ENCODE measurements at regions not wholly inside any gene's neighbourhood (a gene's known extent, or its start where the extent isn't known, plus 50 kb on each side); places are given as distances from the start of the nearest gene placed in this dataset.
"Not testable (repeated sequence)": the region's sequence is repeated elsewhere in the genome, so short reads cannot be mapped to it uniquely, and the experiment has no call there.

DNA sequence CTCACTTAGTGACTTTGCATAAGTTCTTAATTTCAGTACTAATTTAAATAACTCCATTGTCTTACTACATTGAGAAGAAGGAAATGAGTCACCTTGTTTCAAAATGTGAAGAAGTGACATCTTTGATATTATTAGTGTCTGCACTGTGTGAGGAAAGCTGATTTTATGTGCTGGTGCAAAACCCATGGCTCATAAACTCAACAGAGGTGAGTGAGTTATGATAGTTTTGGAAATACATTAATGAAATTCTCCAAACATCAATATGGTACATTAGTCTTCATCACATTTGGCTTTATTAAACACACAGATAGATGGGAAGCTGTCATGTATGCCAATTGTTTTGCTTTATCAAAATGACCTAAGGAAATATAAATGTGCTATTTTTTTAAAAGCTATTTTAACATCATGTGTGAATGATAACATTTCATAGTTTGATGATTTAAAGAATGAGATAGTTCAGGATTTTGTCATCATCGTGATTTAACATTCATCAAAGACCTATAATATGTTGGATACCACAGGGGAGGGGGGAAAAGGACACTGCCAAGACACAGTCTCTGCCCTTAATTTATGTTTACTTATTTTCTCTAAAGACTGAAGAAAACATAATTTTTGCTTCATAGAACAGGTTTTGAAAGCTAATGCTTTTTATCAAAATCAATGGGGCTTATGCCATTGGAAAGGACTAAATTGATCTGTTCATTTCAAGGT, 902.3 kb upstream of the SLITRK1 start:
- intact Hi-C loops (cut with micrococcal nuclease), result no loop called here
- ChIA-PET CTCF (no interaction called here), POLR2A (no interaction called here)
- Mint-ChIP-seq H3K36me3 (no peaks in the 10 kb centered on the region), H3K9me3 (peaks cover 6% of the 10 kb centered on the region), H3K27ac (no peak overlapping the region), H3K27me3 (no peaks in the 10 kb centered on the region), H3K4me3 (no peak overlapping the region), H3K4me1 (ENCODE audit: low read depth) (no peaks in the 10 kb centered on the region)
- no peak for DNase-seq

DNA sequence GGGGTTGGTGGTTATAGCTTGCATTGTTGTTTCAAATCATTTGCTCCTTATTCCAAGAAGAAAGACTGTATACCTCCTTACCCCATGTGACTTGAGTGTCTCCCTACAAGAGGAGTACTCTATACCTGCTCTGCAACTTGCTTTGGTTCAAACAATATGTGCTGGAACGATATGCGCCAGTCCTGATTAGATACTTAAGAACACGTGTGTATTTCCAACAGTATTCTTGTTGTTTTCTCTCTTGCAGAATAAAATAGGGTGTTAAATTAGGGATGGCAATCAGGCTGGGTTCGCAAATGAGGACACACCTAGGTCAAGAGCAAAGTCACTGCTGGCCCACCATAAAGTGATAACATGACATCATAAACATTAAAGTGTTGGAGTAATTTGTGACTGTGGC, 895.0 kb upstream of the SLITRK1 start:
- Mint-ChIP-seq H3K9me3 (no peaks in the 10 kb centered on the region), H3K27me3 (no peaks in the 10 kb centered on the region), H3K27ac (no peak overlapping the region), H3K4me3 (no peak overlapping the region), H3K4me1 (ENCODE audit: low read depth) (no peaks in the 10 kb centered on the region), H3K36me3 (no peaks in the 10 kb centered on the region)
- DNase-seq, result no peak
- CTCF ChIA-PET, result no interaction called here
- intact Hi-C loops (cut with micrococcal nuclease), result no loop called here
- POLR2A ChIA-PET, result no interaction called here

DNA sequence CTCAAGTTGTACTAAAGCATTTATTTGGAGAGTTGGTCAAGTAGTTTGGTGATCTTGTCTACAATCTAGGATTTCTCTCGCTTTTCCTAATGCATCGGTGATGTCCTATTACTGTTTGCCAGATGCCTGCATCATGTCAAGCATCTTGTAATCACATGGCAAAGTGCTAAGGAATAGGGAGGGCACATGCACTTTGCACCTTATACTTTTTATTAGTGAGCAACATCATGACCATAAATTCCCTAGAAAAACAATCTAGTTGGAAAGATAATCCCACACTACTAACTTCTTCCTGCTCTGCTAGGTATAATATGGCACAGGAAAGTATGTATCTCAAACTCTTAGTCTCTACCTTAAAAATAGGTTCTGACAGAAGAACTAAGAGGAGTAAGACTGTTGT, 894.3 kb upstream of the SLITRK1 start:
- DNase-seq, result no peak
- intact Hi-C loops (cut with micrococcal nuclease), result no loop called here
- H3K36me3 Mint-ChIP-seq, result no peaks in the 10 kb centered on the region
- CTCF ChIA-PET, result no interaction called here
- H3K27ac Mint-ChIP-seq, result no peak overlapping the region
- H3K27me3 Mint-ChIP-seq, result no peaks in the 10 kb centered on the region
- H3K4me1 Mint-ChIP-seq (ENCODE audit: low read depth), result no peaks in the 10 kb centered on the region
- H3K4me3 Mint-ChIP-seq, result no peak overlapping the region
- no peaks in the 10 kb centered on the region for H3K9me3 Mint-ChIP-seq
- POLR2A ChIA-PET, result no interaction called here

DNA sequence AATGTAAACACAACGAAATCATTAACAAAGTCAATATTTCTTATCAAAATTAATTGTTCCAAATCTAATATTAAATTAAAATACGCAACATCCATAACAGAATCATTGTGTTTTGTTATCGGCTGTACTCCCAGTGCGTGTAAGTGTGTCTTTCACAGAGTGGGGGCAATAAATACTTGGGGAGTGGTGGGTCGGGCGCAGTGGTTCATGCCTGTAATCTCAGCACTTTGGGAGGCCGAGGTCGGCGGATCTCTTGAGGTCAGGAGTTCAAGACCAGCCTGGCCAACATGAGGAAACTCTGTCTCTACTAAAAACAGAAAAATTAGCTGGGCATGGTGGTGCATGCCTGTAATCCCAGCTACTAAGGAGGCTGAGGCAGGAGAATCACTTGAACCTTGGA, 893.6 kb upstream of the SLITRK1 start:
- POLR2A ChIA-PET; CTCF ChIA-PET; H3K4me3 Mint-ChIP-seq; H3K4me1 Mint-ChIP-seq (ENCODE audit: low read depth); DNase-seq; H3K9me3 Mint-ChIP-seq; H3K36me3 Mint-ChIP-seq; H3K27ac Mint-ChIP-seq; H3K27me3 Mint-ChIP-seq; intact Hi-C loops (cut with micrococcal nuclease): not testable (repeated sequence)

DNA sequence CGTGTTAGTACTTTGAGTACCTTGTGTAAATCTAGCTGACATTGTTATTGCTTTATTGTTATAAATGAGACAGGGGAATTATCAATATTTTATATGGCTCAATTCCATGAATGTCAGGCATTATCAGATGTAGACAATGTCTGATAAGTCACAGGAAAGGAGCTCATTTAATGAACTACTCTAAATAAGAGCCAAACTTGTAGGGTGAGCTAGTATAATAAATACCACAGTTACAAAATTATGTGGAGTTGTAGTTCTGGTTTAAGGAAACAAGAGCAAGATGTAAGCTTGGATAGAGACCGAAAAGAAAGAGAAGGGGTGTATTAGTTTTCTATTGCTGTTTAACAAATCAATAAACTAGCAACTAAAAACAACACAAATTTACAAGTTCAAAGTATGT, 891.8 kb upstream of the SLITRK1 start:
- intact Hi-C loops (cut with micrococcal nuclease), result no loop called here
- Mint-ChIP-seq H3K4me1 (ENCODE audit: low read depth) (no peaks in the 10 kb centered on the region), H3K27me3 (no peaks in the 10 kb centered on the region), H3K4me3 (no peak overlapping the region), H3K36me3 (no peaks in the 10 kb centered on the region), H3K9me3 (no peaks in the 10 kb centered on the region), H3K27ac (no peak overlapping the region)
- ChIA-PET CTCF (no interaction called here), POLR2A (no interaction called here)
- no peak for DNase-seq

DNA sequence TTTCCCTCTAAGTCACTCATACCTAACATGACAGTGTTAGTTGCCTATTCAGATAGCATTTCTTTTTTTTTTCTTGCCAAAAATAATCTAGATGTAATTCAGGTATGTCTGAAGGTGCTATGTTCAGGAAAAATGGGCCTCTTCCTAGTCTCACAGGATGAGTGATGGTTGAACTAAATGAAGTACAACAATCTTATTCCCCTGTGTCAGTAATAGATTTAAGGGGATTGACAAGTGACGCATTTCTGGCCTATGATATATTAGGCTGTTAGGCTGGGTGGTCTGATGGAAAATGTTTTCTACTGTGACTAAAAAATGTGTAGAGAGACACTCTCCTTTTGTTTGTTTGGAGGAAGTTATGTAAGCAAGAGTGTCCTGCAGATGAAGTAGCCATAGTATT, 878.7 kb upstream of the SLITRK1 start:
- Mint-ChIP-seq H3K9me3 (peaks cover 3% of the 10 kb centered on the region), H3K36me3 (no peaks in the 10 kb centered on the region), H3K27ac (no peak overlapping the region), H3K4me1 (ENCODE audit: low read depth) (no peaks in the 10 kb centered on the region), H3K27me3 (no peaks in the 10 kb centered on the region), H3K4me3 (no peak overlapping the region)
- POLR2A ChIA-PET, result no interaction called here
- CTCF ChIA-PET, result no interaction called here
- intact Hi-C loops (cut with micrococcal nuclease), result no loop called here
- DNase-seq, result no peak

DNA sequence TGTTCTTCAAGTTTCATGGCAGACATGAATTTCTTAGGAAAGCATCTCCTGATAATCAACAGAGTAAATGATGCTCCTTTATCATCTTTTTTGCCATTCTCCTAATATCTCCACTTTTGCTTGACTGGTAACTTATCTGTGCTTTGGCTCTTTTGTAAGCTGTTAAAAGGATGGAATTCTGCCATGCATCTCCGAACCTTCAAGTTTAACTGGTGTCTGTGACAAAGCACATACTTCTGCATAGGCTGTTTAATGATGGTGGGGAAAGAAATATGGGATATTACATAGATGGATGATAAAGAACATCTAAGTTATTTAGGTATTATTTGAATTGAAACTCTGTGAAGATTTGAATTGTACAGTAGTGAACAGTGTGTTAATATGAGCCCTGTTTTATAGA, 866.9 kb upstream of the SLITRK1 start:
- peaks cover 2% of the 10 kb centered on the region for H3K9me3 Mint-ChIP-seq
- ChIA-PET CTCF (no interaction called here), POLR2A (no interaction called here)
- no peaks in the 10 kb centered on the region for H3K4me1 Mint-ChIP-seq (ENCODE audit: low read depth)
- H3K27me3 Mint-ChIP-seq, result no peaks in the 10 kb centered on the region
- intact Hi-C loops (cut with micrococcal nuclease), result no loop called here
- no peak overlapping the region for H3K27ac Mint-ChIP-seq
- DNase-seq, result no peak
- no peak overlapping the region for H3K4me3 Mint-ChIP-seq
- H3K36me3 Mint-ChIP-seq, result no peaks in the 10 kb centered on the region

DNA sequence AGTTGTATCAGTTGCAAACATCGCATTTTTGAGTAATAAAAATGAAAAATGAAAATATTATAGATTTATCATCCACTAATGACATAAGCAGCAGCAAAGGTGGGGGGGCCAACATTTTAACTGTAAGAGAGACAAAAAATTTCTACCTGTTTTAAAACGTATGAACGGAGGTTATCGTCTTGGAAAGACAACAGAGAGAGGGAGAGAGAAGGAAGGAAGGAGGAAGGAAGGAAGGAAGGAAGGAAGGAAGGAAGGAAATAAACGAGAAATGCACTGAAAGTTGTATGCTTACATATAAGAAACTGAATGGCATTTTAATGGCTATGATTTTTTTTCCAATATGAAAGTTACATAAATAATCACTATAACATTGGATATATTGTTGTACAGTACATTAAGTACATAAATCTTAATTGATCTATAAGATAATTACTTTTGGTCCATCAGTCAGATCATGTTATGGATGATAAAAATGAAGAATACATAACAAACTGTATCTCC, 862.8 kb upstream of the SLITRK1 start:
- H3K27me3 Mint-ChIP-seq, result no peaks in the 10 kb centered on the region
- no peak for DNase-seq
- no peaks in the 10 kb centered on the region for H3K36me3 Mint-ChIP-seq
- H3K27ac Mint-ChIP-seq, result no peak overlapping the region
- CTCF ChIA-PET, result no interaction called here
- H3K9me3 Mint-ChIP-seq, result peaks cover 2% of the 10 kb centered on the region
- no peak overlapping the region for H3K4me3 Mint-ChIP-seq
- POLR2A ChIA-PET, result no interaction called here
- intact Hi-C loops (cut with micrococcal nuclease), result no loop called here
- no peaks in the 10 kb centered on the region for H3K4me1 Mint-ChIP-seq (ENCODE audit: low read depth)

DNA sequence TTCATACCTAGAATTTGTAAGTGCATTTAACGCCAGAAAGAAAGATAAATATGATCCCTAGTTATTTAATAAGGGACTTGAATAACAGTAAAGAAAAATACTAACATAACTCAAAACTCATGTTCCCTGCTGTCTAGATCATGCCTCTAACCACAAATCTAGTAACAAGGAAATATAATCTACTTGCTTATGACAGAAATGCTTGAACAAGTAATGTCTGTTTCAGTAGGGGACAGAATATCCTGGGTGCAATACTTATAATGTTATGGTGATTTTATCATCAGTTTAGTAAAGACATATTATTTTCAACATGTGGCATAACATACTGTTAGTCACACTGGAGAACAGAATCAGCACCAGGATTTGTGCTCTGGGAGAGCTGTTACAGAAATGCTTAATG, 861.9 kb upstream of the SLITRK1 start:
- Mint-ChIP-seq H3K36me3 (no peaks in the 10 kb centered on the region), H3K27ac (no peak overlapping the region), H3K4me3 (no peak overlapping the region), H3K9me3 (peaks cover 2% of the 10 kb centered on the region), H3K27me3 (no peaks in the 10 kb centered on the region), H3K4me1 (ENCODE audit: low read depth) (no peaks in the 10 kb centered on the region)
- POLR2A ChIA-PET, result no interaction called here
- DNase-seq, result no peak
- CTCF ChIA-PET, result no interaction called here
- intact Hi-C loops (cut with micrococcal nuclease), result no loop called here

DNA sequence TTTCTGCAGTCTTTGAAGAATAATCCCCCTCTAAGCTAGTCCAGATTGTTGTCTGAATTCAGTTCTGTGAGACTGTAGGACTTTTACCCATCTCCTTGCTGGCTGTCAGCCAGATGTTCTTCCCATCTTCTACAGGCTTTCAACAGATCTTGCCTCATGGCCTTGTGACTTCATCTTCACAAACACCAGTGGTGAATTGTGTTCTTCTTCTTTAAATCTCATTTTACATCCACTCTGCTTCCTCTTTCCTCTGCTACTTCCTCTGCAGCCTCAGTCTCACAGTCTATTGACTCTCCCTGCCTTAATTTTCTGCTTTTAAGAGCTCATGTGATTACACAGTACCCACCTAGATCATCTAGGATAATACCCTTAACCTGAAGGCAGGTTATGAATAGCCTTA, 859.0 kb upstream of the SLITRK1 start:
- no peak overlapping the region for H3K27ac Mint-ChIP-seq
- H3K4me1 Mint-ChIP-seq (ENCODE audit: low read depth), result no peaks in the 10 kb centered on the region
- no peaks in the 10 kb centered on the region for H3K27me3 Mint-ChIP-seq
- intact Hi-C loops (cut with micrococcal nuclease), result no loop called here
- ChIA-PET CTCF (no interaction called here), POLR2A (no interaction called here)
- H3K36me3 Mint-ChIP-seq, result no peaks in the 10 kb centered on the region
- H3K4me3 Mint-ChIP-seq, result no peak overlapping the region
- H3K9me3 Mint-ChIP-seq, result no peaks in the 10 kb centered on the region
- no peak for DNase-seq

DNA sequence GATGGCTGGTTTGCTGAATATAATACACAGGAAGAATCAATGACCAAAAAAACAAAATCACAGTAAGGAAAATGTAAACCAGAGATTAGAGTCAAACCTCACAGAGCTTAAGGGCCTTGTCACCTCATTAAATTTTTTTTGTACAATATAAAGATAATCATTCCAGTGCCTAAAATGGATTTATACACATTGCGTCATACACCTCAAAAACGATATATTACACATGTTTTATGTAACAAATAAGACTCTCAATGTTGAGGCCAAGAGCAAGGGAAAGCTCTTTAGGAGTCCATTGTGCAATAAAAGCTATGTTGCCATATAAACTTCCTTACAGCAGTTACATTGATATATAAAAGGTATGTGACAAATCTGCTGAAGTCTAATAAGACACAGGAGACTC, 856.7 kb upstream of the SLITRK1 start:
- Mint-ChIP-seq H3K27ac (no peak overlapping the region), H3K36me3 (no peaks in the 10 kb centered on the region), H3K27me3 (no peaks in the 10 kb centered on the region), H3K4me3 (no peak overlapping the region), H3K9me3 (no peaks in the 10 kb centered on the region), H3K4me1 (ENCODE audit: low read depth) (no peaks in the 10 kb centered on the region)
- intact Hi-C loops (cut with micrococcal nuclease), result no loop called here
- no peak for DNase-seq
- ChIA-PET CTCF (no interaction called here), POLR2A (no interaction called here)

DNA sequence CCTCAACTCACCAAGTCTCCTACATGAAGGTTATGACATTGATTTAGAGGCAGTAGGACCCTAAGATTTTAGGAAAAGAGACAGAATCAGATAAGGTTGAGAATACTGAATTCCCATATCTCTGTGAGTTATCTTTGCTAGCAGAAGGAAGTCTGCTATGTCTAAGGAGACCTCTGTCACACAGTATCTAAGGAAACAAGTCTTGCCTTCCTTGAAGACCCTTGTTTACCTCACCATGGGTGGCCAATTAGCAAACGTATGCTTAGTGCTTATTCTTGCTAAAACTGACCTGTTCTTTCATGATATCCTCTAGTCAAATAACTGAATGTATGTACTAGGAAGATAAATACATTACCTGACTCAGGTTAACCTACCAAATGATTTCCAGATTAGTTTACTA, 855.4 kb upstream of the SLITRK1 start:
- no peaks in the 10 kb centered on the region for H3K27me3 Mint-ChIP-seq
- no peak overlapping the region for H3K27ac Mint-ChIP-seq
- H3K4me1 Mint-ChIP-seq (ENCODE audit: low read depth), result no peaks in the 10 kb centered on the region

DNA sequence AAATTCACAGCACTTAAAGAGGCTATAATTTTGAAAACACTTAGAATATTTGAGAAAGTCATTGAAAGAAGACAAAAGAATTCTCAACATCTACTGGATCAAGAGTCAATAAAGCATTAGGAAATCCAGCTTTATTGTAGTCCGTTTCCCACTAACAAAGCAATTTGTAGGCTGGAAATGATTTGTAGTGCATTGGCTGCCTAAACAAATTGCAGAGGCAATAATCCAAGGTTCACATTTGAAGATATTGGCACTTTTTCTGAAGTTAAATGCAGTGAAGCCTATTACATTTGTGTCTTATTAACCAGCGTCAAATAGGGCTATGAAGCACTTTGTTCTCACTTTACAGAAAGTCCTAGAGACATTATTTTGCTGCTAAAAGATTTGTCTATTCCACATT, 848.1 kb upstream of the SLITRK1 start:
- CTCF ChIA-PET, result no interaction called here
- POLR2A ChIA-PET, result no interaction called here
- Mint-ChIP-seq H3K4me3 (no peak overlapping the region), H3K27ac (no peak overlapping the region), H3K36me3 (no peaks in the 10 kb centered on the region), H3K4me1 (ENCODE audit: low read depth) (no peaks in the 10 kb centered on the region), H3K27me3 (no peaks in the 10 kb centered on the region), H3K9me3 (no peaks in the 10 kb centered on the region)
- intact Hi-C loops (cut with micrococcal nuclease), result no loop called here
- no peak for DNase-seq

More for the DNA sequence above, 855.4 kb upstream of the SLITRK1 start:
- ChIA-PET POLR2A (no interaction called here), CTCF (no interaction called here)
- intact Hi-C loops (cut with micrococcal nuclease), result no loop called here
- H3K4me3 Mint-ChIP-seq, result no peak overlapping the region
- no peaks in the 10 kb centered on the region for H3K36me3 Mint-ChIP-seq
- DNase-seq, result no peak
- H3K9me3 Mint-ChIP-seq, result no peaks in the 10 kb centered on the region
